IPS DF 4.7 (cell line): ENCODE measurements at regions not wholly inside any gene's neighbourhood (a gene's known extent, or its start where the extent isn't known, plus 50 kb on each side); places are given as distances from the start of the nearest gene placed in this dataset.

Experiments
- DNase-seq: peaks from one replicate; pipeline ENCODE4 v3.0.0-alpha.2; 2013; ENCODE audit warnings: low spot score; ENCODE audit errors: extremely low read depth

DNA sequence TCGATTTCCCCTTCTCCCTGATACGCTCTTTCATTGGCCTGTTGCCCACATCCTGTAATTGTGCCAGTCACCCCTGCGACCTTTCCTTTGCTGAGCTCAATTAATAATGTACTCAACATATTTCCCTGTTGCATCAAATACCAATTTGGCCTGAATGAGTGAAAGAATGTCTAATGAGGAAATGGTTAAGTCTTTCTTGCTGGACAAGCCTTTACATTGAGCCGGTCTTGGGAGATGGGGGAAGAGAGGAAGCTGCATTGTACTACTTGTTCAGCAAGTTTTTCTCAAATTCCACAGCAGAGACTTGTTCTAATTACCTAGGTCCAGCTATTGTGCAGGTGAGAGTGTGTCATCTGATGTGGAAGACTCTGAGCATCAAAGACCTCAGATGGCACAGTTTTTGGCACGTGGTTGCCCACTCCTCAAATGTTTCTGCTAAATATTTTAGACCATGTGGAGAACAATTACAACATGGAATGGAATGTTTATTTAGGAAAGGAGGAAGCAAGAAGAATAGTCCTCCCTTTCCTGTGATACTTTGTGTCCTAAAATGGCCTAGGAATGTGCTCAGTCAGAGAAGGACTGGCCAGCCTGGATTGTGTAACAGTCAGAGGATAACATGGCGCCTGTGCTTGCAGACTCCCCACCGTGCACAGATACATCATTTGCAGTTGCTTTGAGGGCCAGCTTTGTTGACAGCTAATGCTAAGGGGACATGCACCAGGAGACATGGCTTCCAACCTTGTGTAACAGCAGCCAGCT is 129.5 kb upstream of the E2F8 start:
- DNase-seq, result no peak

DNA sequence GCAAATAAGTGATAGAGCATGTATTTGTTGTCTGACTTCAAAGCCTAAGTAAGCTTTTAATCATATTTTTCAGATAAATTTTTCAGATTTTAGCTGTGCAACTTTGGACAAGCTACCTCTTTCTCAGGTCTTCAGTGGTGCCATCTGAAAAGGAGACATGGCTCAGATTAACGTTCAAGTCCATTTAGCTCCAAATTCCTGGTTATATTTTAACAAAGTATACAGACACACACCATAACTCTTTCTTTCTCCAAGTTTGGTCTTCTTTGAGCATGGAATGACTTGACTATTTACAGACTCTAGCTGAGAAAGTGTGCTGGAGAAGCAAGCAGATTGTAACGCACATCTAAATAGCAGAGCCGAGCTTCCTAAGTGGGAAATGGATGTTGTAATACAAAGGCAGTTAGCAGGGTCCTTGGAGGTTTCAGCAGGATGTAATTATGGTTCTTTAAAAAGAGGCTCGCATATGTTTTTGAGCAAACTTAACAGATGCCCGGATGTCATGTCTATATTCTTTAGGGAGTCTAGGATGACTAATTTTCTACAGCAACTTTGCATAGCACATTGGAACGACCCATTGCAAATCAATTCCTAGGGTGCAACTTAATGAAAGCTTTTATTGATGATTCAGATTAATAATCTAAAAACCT is 128.1 kb upstream of the E2F8 start:
- no peak for DNase-seq

DNA sequence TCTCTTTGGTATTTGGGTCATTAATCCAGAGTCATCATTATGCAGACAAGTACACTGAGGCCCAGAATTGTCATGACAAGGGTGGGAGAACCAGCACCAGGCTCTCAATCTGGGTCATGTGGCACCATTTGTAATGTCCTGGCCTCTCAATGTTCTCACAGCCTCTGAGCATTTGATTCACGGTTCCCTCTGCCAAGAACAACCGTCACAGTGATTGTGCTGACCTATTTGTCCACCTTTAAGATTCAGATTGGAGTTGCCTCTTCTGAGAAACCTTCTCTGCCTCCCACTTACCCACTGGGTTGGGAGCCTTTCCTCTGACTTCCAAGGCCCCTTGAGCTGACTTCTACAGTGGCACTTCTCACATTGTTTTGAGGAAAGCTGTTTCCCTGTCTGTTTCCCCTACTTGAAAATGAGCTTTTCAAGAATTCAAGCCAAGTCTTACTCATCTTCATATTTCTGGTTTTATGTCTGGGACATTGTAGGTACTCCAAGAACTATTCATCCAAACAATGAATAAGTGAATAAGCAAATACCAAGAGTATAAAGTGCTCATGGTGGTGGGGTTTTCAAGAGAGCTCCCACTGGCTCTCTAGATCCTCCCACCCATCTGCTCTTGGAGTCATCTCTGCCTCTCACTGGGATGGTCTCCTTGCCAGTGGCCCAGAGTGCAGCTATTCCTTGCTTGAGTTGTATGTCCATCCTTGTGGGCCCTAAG is 126.4 kb upstream of the E2F8 start:
- no peak for DNase-seq

DNA sequence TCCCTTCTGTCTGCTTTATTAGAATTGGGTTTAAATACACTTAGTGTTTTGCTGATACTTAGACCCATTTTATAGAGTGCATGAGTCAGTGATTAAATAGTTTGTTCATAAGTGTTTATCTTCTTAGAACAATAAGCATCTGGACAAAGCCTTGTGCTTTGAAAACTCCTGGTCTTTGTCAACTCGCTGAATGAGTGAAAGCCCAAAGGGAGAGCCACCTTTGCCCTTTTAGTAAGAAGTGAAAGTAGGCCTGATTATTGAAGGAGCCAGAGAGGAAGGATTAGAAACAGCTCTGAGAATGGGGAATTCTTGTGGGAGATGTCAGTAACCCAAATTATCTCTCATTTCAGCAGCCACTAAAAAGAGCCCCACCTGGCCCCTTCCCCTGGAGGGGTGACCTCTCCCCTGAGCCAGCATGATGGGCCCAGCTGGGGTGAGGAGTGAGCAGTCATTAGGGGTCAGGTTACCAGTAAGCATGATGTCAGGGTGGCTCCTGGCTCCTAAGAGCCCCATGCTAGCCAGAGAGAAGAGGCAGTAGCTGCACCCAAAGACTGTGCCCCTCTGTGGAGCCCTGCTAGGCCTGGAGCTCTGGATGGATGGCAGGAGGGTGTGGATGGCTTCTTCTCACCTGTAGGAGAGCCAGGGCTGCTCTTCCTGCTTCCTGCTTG is 125.1 kb upstream of the E2F8 start:
- DNase-seq, result no peak

DNA sequence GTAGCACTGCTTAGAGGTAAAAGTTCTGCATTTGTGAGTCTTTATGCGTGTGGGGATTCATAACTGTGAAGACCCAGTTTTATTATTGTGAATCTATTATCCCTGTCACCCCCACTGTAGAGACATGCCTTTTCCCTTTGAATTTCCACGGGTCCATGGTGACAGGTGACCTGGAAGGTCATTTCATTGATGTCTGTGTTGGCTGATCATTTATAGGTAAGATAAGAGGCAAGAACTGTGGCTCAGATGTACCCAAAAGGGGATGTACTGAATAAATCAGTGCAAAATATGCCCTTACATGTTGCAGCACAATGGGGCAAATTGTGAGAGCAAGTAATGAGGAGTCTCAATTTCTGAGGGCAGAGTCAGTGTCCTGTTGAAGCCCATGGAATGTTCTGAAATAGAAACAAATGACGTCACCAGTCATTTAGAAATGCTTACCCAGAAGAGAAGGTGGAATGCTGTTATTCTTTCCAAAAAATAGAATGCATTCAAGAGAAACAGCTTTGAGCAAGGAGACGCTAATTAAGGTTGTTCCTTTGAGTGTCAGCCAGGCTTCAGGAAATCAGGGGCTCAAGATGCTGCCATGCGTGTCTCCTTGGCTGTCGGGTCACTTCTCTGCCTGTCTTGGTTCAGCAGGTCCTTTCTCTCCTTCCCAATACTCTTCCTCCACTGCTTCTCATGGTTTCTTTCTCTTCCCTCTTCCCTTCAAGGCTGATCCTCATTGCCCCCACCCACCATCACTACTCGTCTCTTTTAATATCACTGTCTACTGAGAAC is 118.7 kb upstream of the E2F8 start:
- DNase-seq, result no peak

DNA sequence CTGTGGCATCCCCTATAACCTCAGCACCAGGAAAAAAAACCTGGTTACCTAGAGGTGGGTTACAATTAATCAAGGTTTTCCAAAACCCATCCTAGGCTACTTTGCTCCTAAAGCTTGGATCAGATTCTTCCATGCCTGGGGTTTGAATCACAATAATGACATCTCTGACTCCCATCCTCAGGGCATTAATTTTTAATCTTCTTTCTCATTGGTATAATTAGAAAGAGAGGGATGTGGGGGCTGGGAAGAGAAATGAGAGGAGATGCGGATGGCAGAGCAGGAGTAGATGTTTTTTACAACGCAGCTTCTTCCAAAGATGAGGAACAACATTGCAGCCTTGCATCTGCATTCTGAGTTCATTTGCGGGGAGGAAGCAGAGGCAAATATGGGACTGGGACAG is 117.2 kb upstream of the E2F8 start:
- DNase-seq, result no peak

DNA sequence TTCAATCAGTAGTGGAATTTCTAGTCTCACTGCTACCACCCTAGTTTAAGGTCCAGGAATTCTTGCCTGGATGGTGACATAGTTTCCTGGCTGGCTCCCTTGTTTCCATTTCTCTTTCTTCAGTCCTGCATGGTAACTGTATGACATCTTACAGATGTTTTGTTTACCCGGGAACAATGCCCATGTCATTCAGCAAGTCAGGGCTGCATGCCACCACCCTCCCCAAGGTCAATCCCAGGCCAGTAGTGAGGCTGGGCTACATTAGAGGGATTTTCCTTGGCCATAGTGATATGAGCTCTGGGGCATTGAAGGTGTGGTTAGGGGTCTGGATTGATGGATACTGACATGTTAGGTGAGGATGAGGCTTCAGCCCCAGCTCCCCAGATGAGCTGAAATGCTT is 114.9 kb upstream of the E2F8 start:
- no peak for DNase-seq

DNA sequence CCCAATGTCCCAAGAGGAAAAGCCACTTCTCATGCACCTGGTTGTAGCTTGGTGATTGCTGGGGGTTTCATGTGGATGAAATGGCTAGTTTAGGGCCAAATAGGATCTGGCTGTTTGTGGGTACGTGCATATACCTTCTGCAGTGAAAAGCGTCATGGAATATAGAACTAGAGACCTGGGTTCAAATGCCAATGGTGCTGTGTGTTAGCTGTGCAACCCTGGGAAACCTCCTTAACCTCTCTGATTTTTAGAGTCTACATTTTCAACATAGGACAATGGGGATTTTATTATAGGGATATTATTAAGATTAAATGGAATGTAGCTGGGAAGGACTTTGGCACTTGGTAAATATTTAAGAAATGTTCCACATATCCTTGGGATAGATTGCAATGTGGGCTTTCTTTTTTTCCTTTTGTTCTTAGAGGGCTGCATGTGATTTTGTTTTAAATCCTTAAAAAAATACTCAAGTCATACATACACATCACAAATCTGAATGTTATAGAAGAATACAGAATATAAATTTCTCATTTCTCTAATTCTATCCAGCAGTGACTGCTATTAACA is 112.6 kb upstream of the E2F8 start:
- DNase-seq, result no peak

DNA sequence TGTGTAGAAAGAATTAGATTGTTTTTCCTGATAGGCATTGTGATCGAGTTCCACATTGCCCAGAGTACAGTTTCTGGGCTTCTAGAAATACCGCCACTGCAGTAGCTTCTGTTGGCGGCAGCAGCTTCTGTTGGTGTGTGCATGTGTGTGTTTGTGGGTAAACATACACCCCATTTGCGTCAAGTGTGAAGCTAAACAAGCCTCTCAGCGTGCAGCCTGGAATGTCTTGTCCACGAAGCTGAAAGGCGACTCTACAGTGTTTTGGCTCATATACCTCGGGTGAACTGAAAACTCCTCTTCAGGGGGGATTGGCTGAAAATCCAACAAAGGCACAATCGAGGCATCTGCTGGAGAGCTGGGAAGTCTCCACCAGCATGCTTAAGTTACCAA is 112.0 kb upstream of the E2F8 start:
- no peak for DNase-seq

DNA sequence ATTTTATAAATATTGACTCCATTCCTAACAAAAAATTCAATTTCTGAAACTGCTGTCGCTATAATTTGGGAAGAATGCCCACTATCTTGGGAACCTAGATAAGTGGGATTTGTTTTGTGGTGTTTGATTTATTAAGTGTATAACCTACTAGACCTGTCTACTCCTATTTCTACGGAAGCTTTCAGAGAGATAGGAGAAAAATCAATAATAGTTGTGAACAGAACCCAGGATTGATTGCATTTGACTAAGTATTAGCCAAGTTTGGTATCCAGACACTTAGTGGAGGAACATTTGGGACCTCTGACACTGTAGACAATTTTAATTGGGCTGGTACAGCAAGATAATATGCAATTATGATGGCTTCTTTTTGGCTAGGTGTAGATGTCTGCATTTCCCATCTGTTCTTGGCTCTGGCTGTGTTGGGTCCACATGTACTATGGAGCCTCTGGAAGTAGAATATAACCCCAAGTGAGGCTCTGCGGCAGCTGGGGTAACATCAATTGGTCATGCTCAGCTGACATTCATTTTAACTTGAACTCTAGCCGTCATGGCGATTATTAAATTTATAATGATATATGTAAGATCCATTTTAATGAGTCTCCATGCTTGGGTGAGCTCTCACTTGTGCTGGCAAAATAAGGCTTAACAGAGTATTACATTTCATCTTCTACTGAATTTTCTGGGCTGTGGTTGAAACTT is 111.5 kb upstream of the E2F8 start:
- DNase-seq, result no peak

DNA sequence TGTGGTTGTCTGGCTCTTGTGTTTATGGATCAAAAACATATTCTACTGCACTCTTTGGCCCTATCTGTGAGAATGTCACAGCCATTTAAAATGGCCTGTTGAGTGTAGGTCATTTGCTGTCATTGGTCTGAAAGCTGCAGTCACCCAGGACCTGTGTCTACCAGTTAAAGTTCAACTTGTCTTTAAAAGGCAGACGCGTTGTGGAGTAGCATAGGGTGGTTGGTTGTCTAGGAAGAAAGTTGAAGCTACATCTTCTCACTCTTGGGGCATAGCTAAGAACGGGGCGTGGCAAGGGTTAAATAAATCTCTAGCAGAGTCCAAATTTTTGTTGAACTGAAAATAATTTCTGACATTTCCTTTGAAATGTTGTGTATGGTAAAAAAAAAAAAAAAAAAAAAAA is 110.7 kb upstream of the E2F8 start:
- DNase-seq, result no peak

DNA sequence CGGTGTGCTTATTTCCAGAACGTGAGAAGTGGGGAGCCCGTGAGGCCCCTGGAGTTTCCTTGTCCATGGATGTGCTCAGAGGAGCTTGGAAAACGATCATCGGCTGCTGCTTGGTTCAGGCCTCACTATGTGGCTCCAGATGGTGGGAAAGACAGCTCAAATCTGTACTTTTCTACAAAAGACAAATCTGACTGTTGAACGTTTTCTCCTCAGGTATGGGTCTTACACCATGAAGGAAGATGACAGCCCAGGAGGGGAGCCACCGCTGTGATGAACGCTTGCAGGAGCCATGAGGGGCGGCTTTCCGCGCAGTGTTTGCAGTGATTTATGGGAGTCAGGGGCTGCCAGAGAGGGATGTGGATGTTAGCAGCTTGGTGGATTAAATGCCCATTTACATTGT is 109.4 kb upstream of the E2F8 start:
- DNase-seq, result no peak

DNA sequence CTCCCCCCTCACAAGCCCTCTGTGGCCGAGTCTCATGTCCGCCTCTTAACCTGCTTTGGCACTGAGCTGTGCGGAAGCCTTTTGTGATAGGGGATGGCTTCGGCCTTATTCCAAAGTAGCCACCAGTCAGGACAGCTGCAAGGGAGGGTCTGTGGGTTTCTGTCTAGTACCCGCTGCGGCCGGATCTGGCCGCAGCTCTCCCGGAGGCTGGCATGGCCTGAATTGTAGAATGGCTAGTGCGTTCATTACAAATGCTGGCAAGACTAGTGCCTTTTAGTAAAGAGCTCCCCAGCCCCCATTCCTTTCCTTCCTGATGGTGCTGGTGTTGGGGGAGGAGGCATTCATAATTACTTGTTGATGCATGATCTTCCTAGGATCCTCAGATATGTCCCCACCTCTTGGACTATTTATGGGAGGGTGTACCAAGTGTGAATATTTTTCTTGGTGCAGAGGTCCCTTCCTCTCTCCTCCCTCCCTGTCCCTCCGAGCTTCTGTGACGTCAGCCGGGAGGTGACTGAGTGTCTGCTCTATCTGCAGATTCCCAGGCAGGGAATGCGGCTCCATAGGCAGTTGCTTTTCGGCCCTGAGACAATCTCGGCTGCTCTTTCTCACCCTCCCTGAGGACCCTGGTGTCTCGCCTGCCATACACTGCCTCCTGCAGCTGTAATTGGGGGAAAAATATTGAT is 108.7 kb upstream of the E2F8 start:
- no peak for DNase-seq

DNA sequence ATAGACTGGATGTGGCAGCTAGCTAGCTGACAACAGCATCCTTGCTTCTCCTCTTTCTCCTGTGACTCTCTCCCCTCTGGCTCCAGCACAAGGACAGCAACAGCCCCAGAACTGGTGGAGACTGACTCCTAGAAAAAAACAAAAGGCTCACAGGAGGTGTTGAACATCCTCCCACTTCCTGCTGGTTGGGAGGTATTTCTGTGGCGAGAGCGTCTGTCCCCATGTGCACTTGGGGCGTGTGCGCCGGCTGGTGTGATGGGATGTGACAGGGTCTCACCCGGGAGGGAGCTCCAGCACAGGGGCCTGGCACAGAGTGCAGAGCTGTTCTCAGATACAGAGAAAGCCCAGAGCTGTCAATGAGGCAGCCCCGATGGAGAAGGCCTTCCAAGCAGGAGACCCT is 107.2 kb upstream of the E2F8 start:
- no peak for DNase-seq

DNA sequence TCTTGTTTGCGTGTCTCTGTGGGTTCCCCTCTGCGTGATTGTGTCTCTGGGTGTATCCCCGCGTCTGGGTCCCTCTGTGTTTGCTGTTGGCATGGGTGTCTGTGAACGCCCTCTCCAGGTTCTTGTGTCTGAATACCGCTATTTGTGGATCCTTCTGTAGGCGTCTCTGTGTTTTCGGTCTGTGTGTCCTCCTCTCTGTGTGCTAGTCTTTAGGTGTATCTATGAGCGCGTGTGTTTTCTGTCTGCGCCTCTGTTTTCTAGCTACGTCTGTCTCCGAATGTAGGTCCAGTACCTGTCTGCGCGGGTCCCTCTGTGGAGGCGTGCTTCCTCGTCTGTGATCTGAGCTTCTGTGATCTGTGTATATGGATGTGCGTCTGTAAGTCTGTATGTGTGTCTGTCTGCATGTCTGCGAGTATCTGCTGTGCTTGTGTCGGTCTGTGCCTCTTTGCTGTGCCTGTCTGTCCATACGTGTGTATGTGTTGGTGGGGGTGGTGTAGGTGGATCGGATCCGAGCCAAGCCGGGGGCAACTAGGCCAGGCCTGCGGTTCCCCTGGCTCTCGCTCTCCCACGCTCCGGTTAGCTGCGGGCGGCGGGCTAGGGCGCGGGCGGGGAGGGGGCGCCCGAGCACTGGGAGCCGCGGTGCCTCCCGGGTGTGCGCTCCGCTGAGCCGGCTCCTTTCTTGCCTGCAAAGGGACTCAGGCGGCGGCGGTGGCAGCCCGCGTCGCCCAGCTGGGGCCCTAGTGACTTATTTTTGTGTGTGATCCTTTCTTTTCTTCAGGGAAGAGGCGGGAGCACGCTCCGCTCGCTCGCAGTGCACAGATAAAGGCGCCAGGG is 105.3 kb upstream of the E2F8 start:
- DNase-seq, result no peak

DNA sequence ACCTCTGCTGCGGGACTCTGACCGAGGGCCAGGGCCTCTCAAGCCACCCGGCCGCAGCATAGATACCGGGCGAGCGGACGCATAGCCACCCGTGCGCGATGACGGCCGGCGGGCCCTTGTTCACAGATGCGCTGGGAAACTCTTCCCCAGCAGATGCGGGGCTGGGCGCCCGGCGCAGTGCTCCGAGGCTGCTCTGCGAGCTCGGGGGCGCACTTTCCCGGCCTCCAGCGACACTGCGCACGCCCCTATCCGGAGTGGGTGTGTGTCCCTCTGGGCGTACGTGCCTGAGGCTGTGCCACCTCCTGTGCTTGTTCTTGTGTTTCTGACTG is 104.7 kb upstream of the E2F8 start:
- no peak for DNase-seq

DNA sequence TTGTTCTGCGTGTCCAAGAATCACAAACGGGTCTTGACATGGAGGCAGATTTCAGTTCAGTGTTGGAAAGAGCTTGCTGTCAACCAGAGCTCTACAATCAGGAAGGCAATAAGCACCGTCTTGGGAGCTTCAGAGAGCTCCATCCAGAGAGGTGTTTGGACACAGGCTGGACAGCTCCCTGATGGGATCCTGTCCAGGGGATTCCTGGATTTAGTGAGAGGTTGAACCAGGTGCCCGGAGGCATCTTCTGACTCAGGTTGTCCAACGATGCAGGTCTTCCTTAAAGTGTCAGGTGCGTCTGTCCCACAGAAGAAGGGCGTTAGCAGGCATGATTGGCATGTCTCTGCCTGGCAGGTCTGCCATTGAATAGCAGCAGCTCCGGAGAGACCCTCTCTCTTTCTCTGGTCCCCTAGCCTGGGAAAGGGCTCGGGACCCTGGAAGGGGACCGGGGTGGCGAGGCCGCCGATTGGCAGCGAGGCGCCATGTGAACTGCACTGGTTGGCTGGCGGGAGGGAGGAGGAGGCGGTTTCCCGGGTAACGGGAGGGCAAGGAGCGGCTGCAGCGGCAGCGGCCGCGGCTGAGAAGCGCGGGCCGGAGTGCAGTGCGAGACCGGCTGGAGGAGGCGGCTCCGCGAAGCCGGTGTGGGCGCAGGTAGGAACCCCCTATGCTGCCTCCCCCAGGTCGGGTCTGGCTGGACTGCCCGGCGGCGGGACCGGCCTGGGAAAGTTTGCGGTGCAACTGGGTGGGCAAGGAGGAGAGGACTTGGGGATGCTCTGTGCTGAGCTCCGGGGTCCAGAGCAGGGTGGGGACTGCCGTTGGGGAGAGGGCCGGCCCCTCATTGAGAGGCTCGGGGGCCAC is 104.1 kb upstream of the E2F8 start:
- DNase-seq, result no peak

DNA sequence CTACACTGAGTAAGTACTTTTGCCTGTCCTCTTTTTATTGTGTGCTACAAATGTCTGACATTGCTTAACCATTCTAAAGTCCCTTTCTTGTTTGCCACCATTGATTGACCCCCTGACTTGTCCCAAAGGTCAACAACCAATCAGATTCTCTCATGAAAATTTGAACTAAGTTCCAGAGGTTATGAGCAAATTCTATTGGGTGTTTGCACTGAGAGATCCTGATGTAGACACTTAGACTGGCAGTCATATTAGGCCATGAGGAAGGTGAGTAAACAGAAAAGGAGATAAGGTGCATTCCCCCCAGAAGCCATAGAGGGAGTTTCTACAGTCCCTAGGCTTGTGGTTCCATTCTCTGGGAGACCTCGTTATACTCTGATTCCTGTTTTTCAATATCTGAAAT is 101.3 kb upstream of the E2F8 start:
- DNase-seq, result no peak
